Fibroblast of lung (primary cell): ENCODE measurements at regions not wholly inside any gene's neighbourhood (a gene's known extent, or its start where the extent isn't known, plus 50 kb on each side); places are given as distances from the start of the nearest gene placed in this dataset.

ENCODE experiments used
- DNase-seq, 2 donors: peaks; one replicate each; pipeline versions ENCODE4 v3.0.0 to v3.0.0-alpha.2; 2010; ENCODE audit warnings: low read depth in 2 of 2
- H2AFZ ChIP-seq: 2 replicates; pipeline ENCODE4 v1.5.1; 2012; ENCODE audit warnings: low read length, control low read depth, inconsistent platforms
- H3K27ac ChIP-seq: 2 replicates; pipeline ENCODE4 v1.5.1; 2011; ENCODE audit warnings: low read length, control low read depth; ENCODE audit not compliant: insufficient read depth
- H3K27me3 ChIP-seq: 2 replicates; pipeline ENCODE4 v1.5.1; 2011; ENCODE audit warnings: mild to moderate bottlenecking, low read length; ENCODE audit not compliant: control insufficient read depth, insufficient read depth
- H3K36me3 ChIP-seq: 2 replicates; pipeline ENCODE4 v1.5.1; 2011; ENCODE audit warnings: low read length; ENCODE audit not compliant: control insufficient read depth, insufficient read depth
- H3K4me1 ChIP-seq: 2 replicates; pipeline ENCODE4 v1.5.1; 2011; ENCODE audit warnings: low read length; ENCODE audit not compliant: control insufficient read depth, insufficient read depth; ENCODE audit errors: extremely low read depth
- H3K4me2 ChIP-seq: 2 replicates; pipeline ENCODE4 v1.5.1; 2011; ENCODE audit warnings: low read length, control low read depth; ENCODE audit not compliant: insufficient read depth; ENCODE audit errors: extremely low read depth
- H3K4me3 ChIP-seq, 4 experiments: fragments of 200-600 bp in 1 of 4; sonication (generic) in 1 of 4; replicated peaks in 1 of 4; 2 replicates each; pipeline ENCODE4 v1.5.1; 2011 to 2016; ENCODE audit warnings: low read length in 4 of 4, low read depth in 3 of 4, mild to moderate bottlenecking in 3 of 4, control low read depth in 2 of 4, inconsistent platforms in 1 of 4, mixed read lengths in 1 of 4; ENCODE audit not compliant: insufficient read depth in 1 of 4; ENCODE audit errors: control extremely low read depth in 1 of 4
- H3K79me2 ChIP-seq: 2 replicates; pipeline ENCODE4 v1.5.1; 2012; ENCODE audit warnings: mild to moderate bottlenecking, low read length, inconsistent platforms; ENCODE audit not compliant: control insufficient read depth, insufficient read depth
- H3K9ac ChIP-seq: 2 replicates; pipeline ENCODE4 v1.5.1; 2011; ENCODE audit warnings: mild to moderate bottlenecking, low read length, control low read depth; ENCODE audit not compliant: insufficient read depth
- H3K9me3 ChIP-seq: 2 replicates; pipeline ENCODE4 v1.5.1; 2012; ENCODE audit warnings: low read depth, low read length; ENCODE audit not compliant: control insufficient read depth, insufficient read depth
- H4K20me1 ChIP-seq: 2 replicates; pipeline ENCODE4 v1.5.1; 2011; ENCODE audit warnings: low read length; ENCODE audit not compliant: control insufficient read depth, insufficient read depth; ENCODE audit errors: extremely low read depth
- CTCF ChIP-seq, 2 donors: IDR thresholded peaks in 1 of 2; conservative IDR thresholded peaks in 1 of 2; 1 replicate in 1 of 2; 2 replicates in 1 of 2; pipeline ENCODE4 v1.5.1; 2011 to 2012; ENCODE audit warnings: low read length in 2 of 2, control low read depth in 1 of 2, inconsistent platforms in 1 of 2, low read depth in 1 of 2, mild to moderate bottlenecking in 1 of 2
- EZH2 ChIP-seq: IDR thresholded peaks from 2 replicates; pipeline ENCODE4 v1.5.1; 2012; ENCODE audit warnings: low read length, control low read depth, mild to moderate bottlenecking; ENCODE audit errors: missing control alignments

- no peak for DNase-seq
- Histone ChIP-seq H3K4me3 (no peak overlapping the region), H2AFZ (no peak overlapping the region), H3K4me1 (no peaks in the 10 kb centered on the region), H3K9me3 (no peaks in the 10 kb centered on the region), H3K79me2 (no peaks in the 10 kb centered on the region), H3K4me2 (no peak overlapping the region), H3K27ac (no peak overlapping the region), H3K9ac (no peak overlapping the region), H3K27me3 (no peaks in the 10 kb centered on the region), H3K36me3 (no peaks in the 10 kb centered on the region), H4K20me1 (no peaks in the 10 kb centered on the region)
- TF ChIP-seq CTCF (conservative IDR thresholded peaks at IDR 0.05 in 1 of 2, IDR thresholded peaks at IDR 0.05 in 1 of 2; ENCODE audit: low read depth in 1 of 2, low read length in 2 of 2): no peak
- no peak for TF ChIP-seq EZH2
Measured at GRCh38 chr3:104503022-104503421, 863.7 kb upstream of the ALCAM start.

- Histone ChIP-seq H3K79me2 (no peaks in the 10 kb centered on the region), H4K20me1 (no peaks in the 10 kb centered on the region), H3K4me3 (no peak overlapping the region), H3K4me1 (no peaks in the 10 kb centered on the region), H3K4me2 (no peak overlapping the region), H3K27ac (no peak overlapping the region), H3K9me3 (no peaks in the 10 kb centered on the region), H2AFZ (no peak overlapping the region), H3K9ac (no peak overlapping the region), H3K36me3 (no peaks in the 10 kb centered on the region), H3K27me3 (no peaks in the 10 kb centered on the region)
- no peak for TF ChIP-seq CTCF (conservative IDR thresholded peaks at IDR 0.05 in 1 of 2, IDR thresholded peaks at IDR 0.05 in 1 of 2; ENCODE audit: low read depth in 1 of 2, low read length in 2 of 2)
- TF ChIP-seq EZH2: no peak
- no peak for DNase-seq
Measured at GRCh38 chr3:104510131-104510849, 856.4 kb upstream of the ALCAM start.

GRCh38 chr3:104514371-104514770 lies 852.3 kb upstream of the ALCAM start:
- Histone ChIP-seq H3K4me1 (no peaks in the 10 kb centered on the region), H3K27ac (no peak overlapping the region), H4K20me1 (no peaks in the 10 kb centered on the region), H3K4me2 (no peak overlapping the region), H3K27me3 (no peaks in the 10 kb centered on the region), H3K9ac (no peak overlapping the region), H3K79me2 (no peaks in the 10 kb centered on the region), H3K9me3 (no peaks in the 10 kb centered on the region), H2AFZ (no peak overlapping the region), H3K36me3 (no peaks in the 10 kb centered on the region), H3K4me3 (no peak overlapping the region)
- DNase-seq: no peak
- TF ChIP-seq CTCF (conservative IDR thresholded peaks at IDR 0.05 in 1 of 2, IDR thresholded peaks at IDR 0.05 in 1 of 2; ENCODE audit: low read depth in 1 of 2, low read length in 2 of 2): no peak
- no peak for TF ChIP-seq EZH2
